HG02642 (cell line): ENCODE measurements at regions not wholly inside any gene's neighbourhood (a gene's known extent, or its start where the extent isn't known, plus 50 kb on each side); places are given as distances from the start of the nearest gene placed in this dataset.
"Not testable (repeated sequence)": the region's sequence is repeated elsewhere in the genome, so short reads cannot be mapped to it uniquely, and the experiment has no call there.

Experiments used
- ATAC-seq: cut with Tn5 transposase; IDR thresholded peaks from one replicate; pipeline ENCODE4 v1.9.1; 2021; ENCODE audit warnings: mild to moderate bottlenecking; ENCODE audit not compliant: unreplicated experiment, poor library complexity

- not testable (repeated sequence) for ATAC-seq
Observed at GRCh38 chr18:10134749-10135148, 220.9 kb downstream of the VAPA start.

- no peak for ATAC-seq
Observed at GRCh38 chr18:10135302-10135926, 221.6 kb downstream of the VAPA start.

- ATAC-seq: no peak
Observed at GRCh38 chr18:10138719-10139118, 224.9 kb downstream of the VAPA start.

GRCh38 chr18:10139783-10140410 is 226.1 kb downstream of the VAPA start:
- ATAC-seq: no peak

GRCh38 chr18:10140461-10141282 is 226.9 kb downstream of the VAPA start:
- no peak for ATAC-seq

GRCh38 chr18:10141559-10141958 is 227.7 kb downstream of the VAPA start:
- ATAC-seq: no peak

GRCh38 chr18:10142056-10142455 is 228.2 kb downstream of the VAPA start:
- ATAC-seq: no peak

- ATAC-seq: no peak
Observed at GRCh38 chr18:10142496-10143160, 228.8 kb downstream of the VAPA start.

GRCh38 chr18:10143596-10143995 is 229.8 kb downstream of the VAPA start:
- ATAC-seq: no peak

- ATAC-seq: no peak
Observed at GRCh38 chr18:10145546-10145945, 231.7 kb downstream of the VAPA start.

- no peak for ATAC-seq
Observed at GRCh38 chr18:10147226-10147625, 233.4 kb downstream of the VAPA start.

- no peak for ATAC-seq
Observed at GRCh38 chr18:10147752-10148151, 233.9 kb downstream of the VAPA start.

GRCh38 chr18:10148189-10148929 is 234.5 kb downstream of the VAPA start:
- no peak for ATAC-seq

GRCh38 chr18:10149768-10150556 is 236.1 kb downstream of the VAPA start:
- no peak for ATAC-seq

- ATAC-seq: not testable (repeated sequence)
Observed at GRCh38 chr18:10150576-10150975, 236.8 kb downstream of the VAPA start.

GRCh38 chr18:10152475-10152874 is 238.7 kb downstream of the VAPA start:
- no peak for ATAC-seq

GRCh38 chr18:10153924-10154752 is 240.3 kb downstream of the VAPA start:
- ATAC-seq: no peak

- no peak for ATAC-seq
Observed at GRCh38 chr18:10157706-10158105, 243.9 kb downstream of the VAPA start.

- ATAC-seq: no peak
Observed at GRCh38 chr18:10160251-10160650, 246.4 kb downstream of the VAPA start.
